ENCODE measurements at regions not wholly inside any gene's neighbourhood (a gene's known extent, or its start where the extent isn't known, plus 50 kb on each side); places are given as distances from the start of the nearest gene placed in this dataset.
"Not testable (repeated sequence)": the region's sequence is repeated elsewhere in the genome, so short reads cannot be mapped to it uniquely, and the experiment has no call there.

DNA sequence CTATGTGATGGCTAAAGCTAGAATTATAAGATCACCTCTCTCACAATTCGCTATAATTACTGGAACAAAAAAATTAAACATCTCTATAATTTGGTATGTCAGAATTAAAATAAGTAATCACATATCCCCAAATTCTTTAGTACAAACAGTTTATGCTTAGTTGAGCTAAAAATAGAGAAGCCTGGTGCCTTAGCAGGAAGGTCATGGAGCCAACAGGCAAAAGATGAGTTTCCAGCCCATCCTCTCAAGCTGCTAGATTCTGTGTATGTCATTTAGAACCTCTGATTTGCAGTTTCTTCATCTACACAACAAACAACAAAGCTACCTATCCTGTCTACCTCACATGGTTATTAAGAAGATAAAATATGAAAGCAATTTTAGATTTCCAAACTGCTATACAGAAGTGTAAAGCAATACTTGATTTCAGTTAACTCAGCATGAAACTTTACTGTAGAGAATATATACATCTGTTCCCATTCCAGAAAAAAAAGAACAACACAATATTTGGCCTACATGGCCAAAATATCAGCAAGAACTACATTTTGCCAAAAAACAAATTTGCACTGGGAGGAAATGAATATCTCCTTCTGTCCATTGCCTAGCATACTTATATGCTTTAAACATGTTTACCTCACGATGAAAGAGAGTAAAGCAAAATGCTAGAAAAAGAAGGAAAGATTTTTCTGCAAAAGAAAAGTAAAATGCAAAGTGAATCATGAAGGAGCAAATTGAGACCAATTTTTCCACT, 294.0 kb upstream of the MIR17HG start:
- H3K4me1 ChIP-seq (ENCODE audit: control insufficient read depth, insufficient read depth, low read length, poor library complexity, severe bottlenecking) = no peaks in the 10 kb centered on the region
- no peak overlapping the region for H3K4me3 ChIP-seq (ENCODE audit: low read depth, low read length)
- Mint-ChIP-seq H3K36me3 (no peaks in the 10 kb centered on the region), H3K9me3 (peaks cover 2 to 10% (median 4%) of the 10 kb centered on the region in 7 donors), H3K4me3 (no peak overlapping the region), H3K27ac (no peak overlapping the region), H3K27me3 (no peaks in the 10 kb centered on the region), H3K4me1 (no peaks in the 10 kb centered on the region)
- H3K36me3 ChIP-seq (ENCODE audit: control insufficient read depth, insufficient read depth, low read length) = no peaks in the 10 kb centered on the region
- no peaks in the 10 kb centered on the region for H3K9me3 ChIP-seq (ENCODE audit: control insufficient read depth in 2 of 2, low read length in 2 of 2)
- no peaks in the 10 kb centered on the region for H3K27me3 ChIP-seq (ENCODE audit: control insufficient read depth, insufficient read depth, low read length)
- H3K27ac ChIP-seq (ENCODE audit: insufficient read depth, low read length, poor library complexity, severe bottlenecking) = no peak overlapping the region
- DNase-seq (no peak), ATAC-seq (ENCODE audit: low read depth in 2 of 2) (no peak)

DNA sequence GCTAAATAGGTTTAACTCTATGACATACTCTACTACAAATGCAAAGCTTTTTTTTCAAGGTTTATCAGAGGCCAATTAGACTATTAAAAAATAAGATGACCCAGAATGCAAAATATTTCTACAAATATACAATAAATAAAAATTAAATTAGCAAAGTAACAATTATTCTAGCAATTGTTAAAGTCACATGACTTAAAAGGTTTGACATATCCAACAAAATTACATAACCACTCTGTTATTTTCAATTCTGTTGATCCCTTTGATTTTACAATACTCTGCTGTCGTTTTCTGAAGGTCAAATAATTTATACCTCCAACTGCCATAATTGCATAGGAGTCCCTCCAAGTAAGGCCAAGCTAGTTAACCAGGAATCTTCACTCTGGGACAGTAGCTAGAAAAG, 292.6 kb upstream of the MIR17HG start:
- no peak for ATAC-seq (ENCODE audit: low read depth in 2 of 2)

DNA sequence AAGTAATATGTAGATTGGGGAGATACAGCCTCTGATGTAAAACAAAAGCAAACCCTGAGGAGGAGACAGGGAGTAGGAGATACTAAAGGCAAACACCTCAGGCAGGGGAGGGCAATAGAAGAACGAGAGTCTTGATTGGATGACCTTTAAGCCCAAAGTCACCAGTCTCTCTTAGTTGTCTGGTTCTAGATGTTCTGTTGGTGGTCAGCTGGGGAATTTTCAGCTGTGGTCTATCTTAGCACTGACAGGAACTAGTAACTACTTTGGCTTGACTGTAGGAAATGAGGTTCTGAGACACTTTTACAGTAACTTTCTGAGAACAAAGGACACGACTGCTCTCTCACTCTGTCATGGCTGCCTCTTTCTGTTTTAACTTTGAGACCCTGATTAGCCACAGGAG, 290.7 kb upstream of the MIR17HG start:
- Mint-ChIP-seq H3K27me3 (no peaks in the 10 kb centered on the region), H3K27ac (no peak overlapping the region), H3K4me3 (no peak overlapping the region), H3K4me1 (no peaks in the 10 kb centered on the region), H3K36me3 (no peaks in the 10 kb centered on the region), H3K9me3 (peaks cover 0 to 14% (median 4%) of the 10 kb centered on the region in 7 donors)
- Histone ChIP-seq H3K36me3 (ENCODE audit: control insufficient read depth, insufficient read depth, low read length) (no peaks in the 10 kb centered on the region), H3K9me3 (ENCODE audit: control insufficient read depth in 2 of 2, low read length in 2 of 2) (no peaks in the 10 kb centered on the region), H3K27ac (ENCODE audit: insufficient read depth, low read length, poor library complexity, severe bottlenecking) (no peak overlapping the region), H3K27me3 (ENCODE audit: control insufficient read depth, insufficient read depth, low read length) (no peaks in the 10 kb centered on the region), H3K4me3 (ENCODE audit: low read depth, low read length) (no peak overlapping the region), H3K4me1 (ENCODE audit: control insufficient read depth, insufficient read depth, low read length, poor library complexity, severe bottlenecking) (no peaks in the 10 kb centered on the region)
- DNase-seq (no peak), ATAC-seq (ENCODE audit: low read depth in 2 of 2) (no peak)

More for the DNA sequence above, 292.6 kb upstream of the MIR17HG start:
- Histone ChIP-seq H3K9me3 (ENCODE audit: control insufficient read depth in 2 of 2, low read length in 2 of 2) (no peaks in the 10 kb centered on the region), H3K36me3 (ENCODE audit: control insufficient read depth, insufficient read depth, low read length) (no peaks in the 10 kb centered on the region), H3K4me3 (ENCODE audit: low read depth, low read length) (no peak overlapping the region), H3K27ac (ENCODE audit: insufficient read depth, low read length, poor library complexity, severe bottlenecking) (no peak overlapping the region), H3K4me1 (ENCODE audit: control insufficient read depth, insufficient read depth, low read length, poor library complexity, severe bottlenecking) (no peaks in the 10 kb centered on the region), H3K27me3 (ENCODE audit: control insufficient read depth, insufficient read depth, low read length) (no peaks in the 10 kb centered on the region)
- H3K27me3 Mint-ChIP-seq = no peaks in the 10 kb centered on the region
- no peak for DNase-seq
- no peaks in the 10 kb centered on the region for H3K36me3 Mint-ChIP-seq
- no peak overlapping the region for H3K4me3 Mint-ChIP-seq
- peaks cover 1 to 17% (median 5%) of the 10 kb centered on the region in 7 donors for H3K9me3 Mint-ChIP-seq
- H3K4me1 Mint-ChIP-seq = no peaks in the 10 kb centered on the region
- no peak overlapping the region for H3K27ac Mint-ChIP-seq

DNA sequence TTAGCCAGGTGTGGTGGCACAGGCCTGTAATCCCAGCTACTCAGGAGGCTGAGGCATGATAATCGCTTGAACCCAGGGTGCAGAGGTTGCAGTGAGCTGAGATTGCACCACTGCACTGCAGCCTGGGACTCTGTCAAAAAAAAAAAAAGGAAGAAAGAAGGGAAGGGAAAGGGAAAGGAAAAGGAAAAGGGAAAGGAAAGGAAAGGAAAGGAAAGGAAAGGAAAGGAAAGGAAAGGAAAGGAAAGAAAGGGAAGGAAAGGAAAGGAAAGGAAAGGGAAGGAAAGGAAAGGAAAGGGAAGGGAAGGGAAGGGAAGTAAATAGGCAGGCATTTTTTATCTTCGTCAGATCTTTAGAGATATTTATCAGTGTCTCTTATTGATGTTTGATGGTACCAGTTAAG, 290.0 kb upstream of the MIR17HG start:
- ATAC-seq (ENCODE audit: low read depth in 2 of 2); DNase-seq; H3K27ac ChIP-seq (ENCODE audit: insufficient read depth, low read length, poor library complexity, severe bottlenecking); H3K36me3 Mint-ChIP-seq; H3K27ac Mint-ChIP-seq; H3K4me1 ChIP-seq (ENCODE audit: control insufficient read depth, insufficient read depth, low read length, poor library complexity, severe bottlenecking); H3K27me3 ChIP-seq (ENCODE audit: control insufficient read depth, insufficient read depth, low read length); H3K4me1 Mint-ChIP-seq; H3K36me3 ChIP-seq (ENCODE audit: control insufficient read depth, insufficient read depth, low read length); H3K4me3 Mint-ChIP-seq; H3K9me3 ChIP-seq (ENCODE audit: control insufficient read depth in 2 of 2, low read length in 2 of 2); H3K27me3 Mint-ChIP-seq; H3K4me3 ChIP-seq (ENCODE audit: low read depth, low read length): not testable (repeated sequence)
- peaks cover 0 to 18% (median 4%) of the 10 kb centered on the region in 7 donors for H3K9me3 Mint-ChIP-seq

DNA sequence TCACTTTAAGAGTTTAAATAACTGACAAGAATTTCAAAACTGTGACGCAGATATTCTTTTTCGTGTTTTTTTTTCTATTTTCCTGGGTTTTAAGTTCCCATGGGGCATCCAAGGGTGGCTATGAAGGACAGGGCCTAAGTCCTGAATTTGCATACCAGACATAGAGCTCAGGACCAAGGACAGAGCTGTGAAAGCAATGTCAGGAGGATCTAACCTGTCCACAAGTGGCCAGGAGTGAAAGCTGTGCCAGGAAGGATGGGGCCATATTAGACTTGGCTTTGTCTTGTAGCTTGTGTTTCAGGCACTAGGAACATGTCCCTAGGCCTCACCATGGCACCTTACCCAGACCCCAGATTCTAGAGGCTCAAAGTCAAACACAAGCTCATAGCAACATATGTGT, 289.4 kb upstream of the MIR17HG start:
- Histone ChIP-seq H3K27me3 (ENCODE audit: control insufficient read depth, insufficient read depth, low read length) (no peaks in the 10 kb centered on the region), H3K27ac (ENCODE audit: insufficient read depth, low read length, poor library complexity, severe bottlenecking) (no peak overlapping the region), H3K4me3 (ENCODE audit: low read depth, low read length) (no peak overlapping the region), H3K36me3 (ENCODE audit: control insufficient read depth, insufficient read depth, low read length) (no peaks in the 10 kb centered on the region), H3K9me3 (ENCODE audit: control insufficient read depth in 2 of 2, low read length in 2 of 2) (no peaks in the 10 kb centered on the region), H3K4me1 (ENCODE audit: control insufficient read depth, insufficient read depth, low read length, poor library complexity, severe bottlenecking) (no peaks in the 10 kb centered on the region)
- H3K36me3 Mint-ChIP-seq = no peaks in the 10 kb centered on the region
- H3K27ac Mint-ChIP-seq = no peak overlapping the region
- no peak overlapping the region for H3K4me3 Mint-ChIP-seq
- H3K4me1 Mint-ChIP-seq = no peaks in the 10 kb centered on the region
- ATAC-seq (ENCODE audit: low read depth in 2 of 2) (no peak), DNase-seq (no peak)
- no peaks in the 10 kb centered on the region for H3K27me3 Mint-ChIP-seq
- H3K9me3 Mint-ChIP-seq = peaks cover 0 to 18% (median 4%) of the 10 kb centered on the region in 7 donors

DNA sequence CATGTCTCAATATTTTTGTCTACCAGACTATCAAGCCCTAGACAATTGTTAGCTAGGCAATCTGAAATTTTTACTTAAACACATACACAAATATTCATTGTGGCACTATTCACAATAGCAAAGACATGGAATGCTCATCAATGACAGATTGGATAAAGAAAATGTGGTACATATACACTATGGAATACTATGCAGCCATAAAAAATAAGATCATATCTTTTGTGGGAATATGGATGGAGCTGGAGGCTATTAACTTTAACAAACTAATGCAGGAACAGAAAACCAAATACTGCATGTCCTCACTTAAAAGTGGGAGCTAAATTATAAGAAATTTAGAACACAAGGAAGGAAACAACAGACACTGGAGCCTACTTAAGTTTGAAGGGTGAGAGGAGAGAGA, 288.6 kb upstream of the MIR17HG start:
- Mint-ChIP-seq H3K27ac (no peak overlapping the region), H3K27me3 (no peaks in the 10 kb centered on the region), H3K4me1 (no peaks in the 10 kb centered on the region), H3K4me3 (no peak overlapping the region), H3K9me3 (peaks cover 0 to 18% (median 4%) of the 10 kb centered on the region in 7 donors), H3K36me3 (no peaks in the 10 kb centered on the region)
- Histone ChIP-seq H3K4me1 (ENCODE audit: control insufficient read depth, insufficient read depth, low read length, poor library complexity, severe bottlenecking) (no peaks in the 10 kb centered on the region), H3K27ac (ENCODE audit: insufficient read depth, low read length, poor library complexity, severe bottlenecking) (no peak overlapping the region), H3K4me3 (ENCODE audit: low read depth, low read length) (no peak overlapping the region), H3K36me3 (ENCODE audit: control insufficient read depth, insufficient read depth, low read length) (no peaks in the 10 kb centered on the region), H3K27me3 (ENCODE audit: control insufficient read depth, insufficient read depth, low read length) (no peaks in the 10 kb centered on the region), H3K9me3 (ENCODE audit: control insufficient read depth in 2 of 2, low read length in 2 of 2) (peaks cover 0 to 3% of the 10 kb centered on the region in 2 experiments)
- DNase-seq (no peak), ATAC-seq (ENCODE audit: low read depth in 2 of 2) (no peak)

DNA sequence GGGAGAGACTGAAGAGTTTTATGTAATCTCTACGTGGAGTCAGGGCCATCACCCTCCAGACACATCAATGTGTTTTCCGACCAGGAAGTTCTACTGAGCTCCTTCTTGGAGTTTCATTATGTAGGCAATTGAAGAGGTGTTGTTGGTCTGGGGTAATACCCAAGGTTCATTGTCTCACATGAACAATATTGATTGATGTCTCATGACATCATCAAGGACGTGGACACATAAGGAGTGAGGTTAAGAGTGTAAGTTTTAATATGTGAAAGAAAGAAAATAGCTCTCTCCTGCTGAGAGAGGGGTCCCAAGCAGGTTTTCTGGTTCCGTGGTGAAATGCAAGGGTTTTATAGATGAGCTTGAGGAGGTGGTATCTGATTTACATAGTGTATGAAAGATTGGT, 280.7 kb upstream of the MIR17HG start:
- peaks cover 0 to 4% of the 10 kb centered on the region in 2 experiments for H3K9me3 ChIP-seq (ENCODE audit: control insufficient read depth in 2 of 2, low read length in 2 of 2)
- H3K27ac Mint-ChIP-seq = no peak overlapping the region
- H3K4me1 ChIP-seq (ENCODE audit: control insufficient read depth, insufficient read depth, low read length, poor library complexity, severe bottlenecking) = no peaks in the 10 kb centered on the region
- H3K4me3 ChIP-seq (ENCODE audit: low read depth, low read length) = no peak overlapping the region
- no peak for DNase-seq
- no peaks in the 10 kb centered on the region for H3K36me3 Mint-ChIP-seq
- no peaks in the 10 kb centered on the region for H3K4me1 Mint-ChIP-seq
- H3K27me3 ChIP-seq (ENCODE audit: control insufficient read depth, insufficient read depth, low read length) = no peaks in the 10 kb centered on the region
- H3K27me3 Mint-ChIP-seq = no peaks in the 10 kb centered on the region
- H3K4me3 Mint-ChIP-seq = no peak overlapping the region
- H3K9me3 Mint-ChIP-seq = peaks cover 0 to 10% (median 3%) of the 10 kb centered on the region in 7 donors
- H3K27ac ChIP-seq (ENCODE audit: insufficient read depth, low read length, poor library complexity, severe bottlenecking) = no peak overlapping the region
- ATAC-seq (ENCODE audit: low read depth in 2 of 2) = no peak
- H3K36me3 ChIP-seq (ENCODE audit: control insufficient read depth, insufficient read depth, low read length) = no peaks in the 10 kb centered on the region

DNA sequence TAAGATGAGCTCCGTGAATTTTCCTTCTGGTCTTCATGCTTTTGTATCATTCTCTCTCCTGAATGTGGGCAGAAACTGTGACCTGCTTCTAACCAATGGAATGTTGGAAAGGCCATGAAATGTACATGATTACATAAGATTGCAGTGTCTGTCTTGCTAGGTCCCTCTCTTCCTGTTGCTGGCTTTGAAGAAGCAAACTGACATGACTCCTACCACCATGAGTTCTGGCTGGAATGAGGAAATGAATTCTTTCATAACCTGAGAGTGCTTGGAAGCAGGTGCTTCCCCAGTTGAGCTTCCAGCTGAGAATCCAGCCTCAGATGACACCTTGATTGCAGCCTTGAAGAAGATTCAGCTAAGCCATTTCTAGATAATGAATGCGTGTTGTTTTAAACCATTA, 275.0 kb upstream of the MIR17HG start:
- Histone ChIP-seq H3K36me3 (ENCODE audit: control insufficient read depth, insufficient read depth, low read length) (no peaks in the 10 kb centered on the region), H3K9me3 (ENCODE audit: control insufficient read depth in 2 of 2, low read length in 2 of 2) (no peaks in the 10 kb centered on the region), H3K27me3 (ENCODE audit: control insufficient read depth, insufficient read depth, low read length) (no peaks in the 10 kb centered on the region), H3K27ac (ENCODE audit: insufficient read depth, low read length, poor library complexity, severe bottlenecking) (no peak overlapping the region), H3K4me3 (ENCODE audit: low read depth, low read length) (no peak overlapping the region), H3K4me1 (ENCODE audit: control insufficient read depth, insufficient read depth, low read length, poor library complexity, severe bottlenecking) (no peaks in the 10 kb centered on the region)
- Mint-ChIP-seq H3K4me3 (no peak overlapping the region), H3K27me3 (no peaks in the 10 kb centered on the region), H3K36me3 (no peaks in the 10 kb centered on the region), H3K27ac (no peak overlapping the region), H3K4me1 (no peaks in the 10 kb centered on the region), H3K9me3 (peaks cover 0 to 12% (median 0%) of the 10 kb centered on the region in 7 donors)
- ATAC-seq (ENCODE audit: low read depth in 2 of 2) = no peak
- DNase-seq = no peak

Measured in CD4-positive, CD25-positive, alpha-beta regulatory T cell (primary cell).